H9 (cell line): ENCODE measurements at regions not wholly inside any gene's neighbourhood (a gene's known extent, or its start where the extent isn't known, plus 50 kb on each side); places are given as distances from the start of the nearest gene placed in this dataset.

Source experiments
- DNase-seq: peaks from one replicate; pipeline ENCODE4 v3.0.0-alpha.2; 2017
- H2AFZ ChIP-seq: one replicate; pipeline ENCODE4 v1.6.1; 2013; ENCODE audit warnings: mild to moderate bottlenecking, low read length, control low read depth, moderate library complexity
- H2AK5ac ChIP-seq: 2 replicates; pipeline ENCODE4 v1.6.1; 2013; ENCODE audit warnings: low read length, control low read depth, mixed read lengths; ENCODE audit not compliant: insufficient read length
- H2BK120ac ChIP-seq: one replicate; pipeline ENCODE4 v1.6.1; 2013; ENCODE audit warnings: low read depth, mild to moderate bottlenecking, low read length, control low read depth, inconsistent platforms; ENCODE audit not compliant: poor library complexity, severe bottlenecking
- H2BK12ac ChIP-seq: 2 replicates; pipeline ENCODE4 v1.6.1; 2013; ENCODE audit warnings: low read length, control low read depth, mixed read lengths, low read depth; ENCODE audit not compliant: insufficient read length
- H2BK15ac ChIP-seq: 2 replicates; pipeline ENCODE4 v1.6.1; 2013; ENCODE audit warnings: low read depth, low read length, control low read depth
- H2BK20ac ChIP-seq: one replicate; pipeline ENCODE4 v1.6.1; 2013; ENCODE audit warnings: low read depth, mild to moderate bottlenecking, low read length, control low read depth, inconsistent platforms; ENCODE audit not compliant: poor library complexity, severe bottlenecking
- H2BK5ac ChIP-seq: 2 replicates; pipeline ENCODE4 v1.6.1; 2013; ENCODE audit warnings: low read length, control low read depth, mixed read lengths; ENCODE audit not compliant: insufficient read length
- H3K14ac ChIP-seq: 2 replicates; pipeline ENCODE4 v1.6.1; 2013; ENCODE audit warnings: low read length, control low read depth; ENCODE audit not compliant: insufficient read depth
- H3K18ac ChIP-seq: 2 replicates; pipeline ENCODE4 v1.6.1; 2013; ENCODE audit warnings: low read depth, mild to moderate bottlenecking, mixed read lengths, low read length, control low read depth; ENCODE audit not compliant: insufficient read length
- H3K23ac ChIP-seq: 2 replicates; pipeline ENCODE4 v1.6.1; 2013; ENCODE audit warnings: low read length, control low read depth, mixed read lengths, low read depth; ENCODE audit not compliant: insufficient read length
- H3K23me2 ChIP-seq: 2 replicates; pipeline ENCODE4 v1.6.1; 2013; ENCODE audit warnings: low read depth, mild to moderate bottlenecking, mixed read lengths, low read length, control low read depth; ENCODE audit not compliant: insufficient read length, poor library complexity, severe bottlenecking
- H3K27ac ChIP-seq: 2 replicates; pipeline ENCODE4 v1.5.1; 2013; ENCODE audit warnings: low read length, control low read depth, mixed read lengths, low read depth; ENCODE audit not compliant: insufficient read length
- H3K27me3 ChIP-seq: 2 replicates; pipeline ENCODE4 v1.6.1; 2013; ENCODE audit warnings: low read length, control low read depth, inconsistent platforms; ENCODE audit not compliant: insufficient read depth
- H3K4ac ChIP-seq: 2 replicates; pipeline ENCODE4 v1.6.1; 2013; ENCODE audit warnings: low read depth, mild to moderate bottlenecking, control low read depth, inconsistent platforms, low read length, moderate library complexity
- H3K4me1 ChIP-seq: 2 replicates; pipeline ENCODE4 v1.6.1; 2013; ENCODE audit warnings: low read length, control low read depth, inconsistent platforms; ENCODE audit not compliant: insufficient read depth
- H3K4me2 ChIP-seq: 2 replicates; pipeline ENCODE4 v1.6.1; 2013; ENCODE audit warnings: low read length, control low read depth, mixed read lengths; ENCODE audit not compliant: insufficient read length, insufficient read depth
- H3K56ac ChIP-seq: 2 replicates; pipeline ENCODE4 v1.6.1; 2013; ENCODE audit warnings: low read depth, mild to moderate bottlenecking, mixed read lengths, low read length, control low read depth; ENCODE audit not compliant: insufficient read length
- H3K79me1 ChIP-seq: 2 replicates; pipeline ENCODE4 v1.6.1; 2013; ENCODE audit warnings: low read depth, mild to moderate bottlenecking, moderate library complexity, low read length, control low read depth, inconsistent platforms; ENCODE audit not compliant: insufficient read depth, poor library complexity, severe bottlenecking
- H3K79me2 ChIP-seq: 2 replicates; pipeline ENCODE4 v1.6.1; 2013; ENCODE audit warnings: low read length, control low read depth, inconsistent platforms; ENCODE audit not compliant: insufficient read depth
- H3K9ac ChIP-seq: 2 replicates; pipeline ENCODE4 v1.6.1; 2013; ENCODE audit warnings: low read length, control low read depth, mixed read lengths; ENCODE audit not compliant: insufficient read length; ENCODE audit errors: extremely low read depth
- H3K9me3 ChIP-seq: one replicate; pipeline ENCODE4 v1.6.1; 2013; ENCODE audit warnings: low read depth, low read length, inconsistent platforms; ENCODE audit not compliant: control insufficient read depth
- H3T11ph ChIP-seq: one replicate; pipeline ENCODE4 v1.6.1; 2013; ENCODE audit warnings: mild to moderate bottlenecking, low read length, control low read depth, inconsistent platforms
- H4K20me1 ChIP-seq: one replicate; pipeline ENCODE4 v1.6.1; 2013; ENCODE audit not compliant: control insufficient read depth, insufficient read length, insufficient read depth
- H4K5ac ChIP-seq: 2 replicates; pipeline ENCODE4 v1.6.1; 2013; ENCODE audit warnings: low read depth, mild to moderate bottlenecking, mixed read lengths, low read length, control low read depth; ENCODE audit not compliant: insufficient read length
- H4K8ac ChIP-seq: replicated peaks from 2 replicates; pipeline ENCODE4 v1.6.1; 2013; ENCODE audit warnings: low read length, control low read depth, mixed read lengths, low read depth; ENCODE audit not compliant: insufficient read length
- H4K91ac ChIP-seq: 2 replicates; pipeline ENCODE4 v1.6.1; 2013; ENCODE audit warnings: low read depth, mild to moderate bottlenecking, moderate library complexity, mixed read lengths, low read length, control low read depth; ENCODE audit not compliant: insufficient read length
- H3K27ac Mint-ChIP-seq, 3 experiments: 2 replicates in 2 of 3; 3 replicates in 1 of 3; pipeline ENCODE4 v1.8.0; 2020 to 2021; ENCODE audit warnings: mixed read lengths in 3 of 3, mild to moderate bottlenecking in 1 of 3, moderate library complexity in 1 of 3
- H3K27me3 Mint-ChIP-seq: 2 replicates; pipeline ENCODE4 v1.8.0; 2021; ENCODE audit warnings: low read depth, mild to moderate bottlenecking, moderate library complexity, mixed read lengths
- H3K36me3 Mint-ChIP-seq, 3 experiments: 2 replicates in 2 of 3; 3 replicates in 1 of 3; pipeline ENCODE4 v1.8.0; 2020 to 2021; ENCODE audit warnings: low read depth in 3 of 3, mixed read lengths in 3 of 3; ENCODE audit not compliant: insufficient read depth in 1 of 3
- H3K4me1 Mint-ChIP-seq, 2 experiments: 2 replicates each; pipeline ENCODE4 v1.8.0; 2020; ENCODE audit warnings: mixed read lengths in 2 of 2
- H3K4me3 Mint-ChIP-seq, 2 experiments: 2 replicates in 1 of 2; 3 replicates in 1 of 2; pipeline ENCODE4 v1.8.0; 2020 to 2021; ENCODE audit warnings: mild to moderate bottlenecking in 2 of 2, mixed read lengths in 2 of 2, moderate library complexity in 1 of 2
- H3K9me3 Mint-ChIP-seq, 2 experiments: 2 replicates in 1 of 2; 3 replicates in 1 of 2; pipeline ENCODE4 v1.8.0; 2020; ENCODE audit warnings: mild to moderate bottlenecking in 2 of 2, mixed read lengths in 2 of 2, moderate library complexity in 1 of 2
- WGBS: extraction: QIAGEN DNeasy Blood & Tissue Kit; methylation state at CpG from one replicate; pipeline ENCODE4 v1.1.7; 2013; ENCODE audit warnings: missing lambda C conversion rate, low lambda C conversion rate, mixed read lengths; ENCODE audit not compliant: insufficient read length; ENCODE audit errors: extremely low coverage; 5-methylcytosine and 5-hydroxymethylcytosine counted together
- TF ChIP-seq, protein P1 (sequence below): fragments of 200-600 bp; sonication (generic); conservative IDR thresholded peaks from 3 replicates; pipeline ENCODE4 v1.8.0; 2021; ENCODE audit warnings: antibody characterized with exemption, mild to moderate bottlenecking

DNA sequence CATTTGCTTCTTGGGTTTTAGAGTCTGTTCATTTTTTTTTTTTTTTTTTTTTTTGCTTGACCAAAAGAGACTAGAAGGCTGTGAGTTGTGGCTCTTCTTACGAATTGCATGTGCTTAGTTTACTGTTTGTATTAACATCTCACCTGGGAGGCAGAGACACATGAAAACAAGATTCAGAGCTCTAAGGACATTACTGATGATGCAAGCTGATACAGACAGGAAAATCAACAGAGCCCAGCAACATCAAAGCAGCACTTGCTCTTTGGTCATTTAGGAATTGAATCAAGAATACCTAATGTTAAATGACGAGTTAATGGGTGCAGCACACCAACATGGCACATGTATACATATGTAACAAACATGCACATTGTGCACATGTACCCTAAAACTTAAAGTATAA, 55.7 kb upstream of the HS3ST5 start:
- H2BK120ac ChIP-seq, result no peak overlapping the region
- Mint-ChIP-seq H3K27me3 (no peaks in the 10 kb centered on the region), H3K4me1 (peaks cover 29 to 31% of the 10 kb centered on the region in 2 experiments), H3K9me3 (no peaks in the 10 kb centered on the region), H3K27ac (peak overlapping the region in 1 of 3 experiments; percentile 2; a peak in 2 of 7 replicates), H3K36me3 (peaks cover 0 to 9% (median 6%) of the 10 kb centered on the region in 3 experiments; a peak in 3 of 7 replicates), H3K4me3 (no peak overlapping the region)
- no peaks in the 10 kb centered on the region for H4K20me1 ChIP-seq
- no peak overlapping the region for H3K4ac ChIP-seq
- no peak for DNase-seq
- H3K9ac ChIP-seq, result no peak overlapping the region
- H3K14ac ChIP-seq, result no peak overlapping the region
- no peaks in the 10 kb centered on the region for H3K23me2 ChIP-seq
- H2BK12ac ChIP-seq, result no peak overlapping the region
- no peak overlapping the region for H3K23ac ChIP-seq
- H3K4me2 ChIP-seq, result no peak overlapping the region
- H3K79me2 ChIP-seq, result no peaks in the 10 kb centered on the region
- H3K27ac ChIP-seq, result no peak overlapping the region
- H3K9me3 ChIP-seq, result no peaks in the 10 kb centered on the region
- no peak overlapping the region for H4K8ac ChIP-seq
- no peaks in the 10 kb centered on the region for H3K27me3 ChIP-seq
- peaks cover 2% of the 10 kb centered on the region; the same call in 1 of the 2 replicates for H3K4me1 ChIP-seq
- no peak overlapping the region for H2BK20ac ChIP-seq
- H3K79me1 ChIP-seq, result no peaks in the 10 kb centered on the region
- H2AFZ ChIP-seq, result no peak overlapping the region
- WGBS, result no CpG with 5 or more reads among the region's 2 CpGs
- TF ChIP-seq, protein P1, sequence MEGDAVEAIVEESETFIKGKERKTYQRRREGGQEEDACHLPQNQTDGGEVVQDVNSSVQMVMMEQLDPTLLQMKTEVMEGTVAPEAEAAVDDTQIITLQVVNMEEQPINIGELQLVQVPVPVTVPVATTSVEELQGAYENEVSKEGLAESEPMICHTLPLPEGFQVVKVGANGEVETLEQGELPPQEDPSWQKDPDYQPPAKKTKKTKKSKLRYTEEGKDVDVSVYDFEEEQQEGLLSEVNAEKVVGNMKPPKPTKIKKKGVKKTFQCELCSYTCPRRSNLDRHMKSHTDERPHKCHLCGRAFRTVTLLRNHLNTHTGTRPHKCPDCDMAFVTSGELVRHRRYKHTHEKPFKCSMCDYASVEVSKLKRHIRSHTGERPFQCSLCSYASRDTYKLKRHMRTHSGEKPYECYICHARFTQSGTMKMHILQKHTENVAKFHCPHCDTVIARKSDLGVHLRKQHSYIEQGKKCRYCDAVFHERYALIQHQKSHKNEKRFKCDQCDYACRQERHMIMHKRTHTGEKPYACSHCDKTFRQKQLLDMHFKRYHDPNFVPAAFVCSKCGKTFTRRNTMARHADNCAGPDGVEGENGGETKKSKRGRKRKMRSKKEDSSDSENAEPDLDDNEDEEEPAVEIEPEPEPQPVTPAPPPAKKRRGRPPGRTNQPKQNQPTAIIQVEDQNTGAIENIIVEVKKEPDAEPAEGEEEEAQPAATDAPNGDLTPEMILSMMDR, result no peak
- no peak overlapping the region for H3K18ac ChIP-seq
- no peak overlapping the region for H2BK15ac ChIP-seq
- H2BK5ac ChIP-seq, result no peak overlapping the region
- H4K5ac ChIP-seq, result no peak overlapping the region
- H3K56ac ChIP-seq, result no peak overlapping the region
- H3T11ph ChIP-seq, result no peak overlapping the region
- no peak overlapping the region for H4K91ac ChIP-seq
- H2AK5ac ChIP-seq, result no peak overlapping the region
